ENCODE measurements at regions not wholly inside any gene's neighbourhood (a gene's known extent, or its start where the extent isn't known, plus 50 kb on each side); places are given as distances from the start of the nearest gene placed in this dataset.

DNA sequence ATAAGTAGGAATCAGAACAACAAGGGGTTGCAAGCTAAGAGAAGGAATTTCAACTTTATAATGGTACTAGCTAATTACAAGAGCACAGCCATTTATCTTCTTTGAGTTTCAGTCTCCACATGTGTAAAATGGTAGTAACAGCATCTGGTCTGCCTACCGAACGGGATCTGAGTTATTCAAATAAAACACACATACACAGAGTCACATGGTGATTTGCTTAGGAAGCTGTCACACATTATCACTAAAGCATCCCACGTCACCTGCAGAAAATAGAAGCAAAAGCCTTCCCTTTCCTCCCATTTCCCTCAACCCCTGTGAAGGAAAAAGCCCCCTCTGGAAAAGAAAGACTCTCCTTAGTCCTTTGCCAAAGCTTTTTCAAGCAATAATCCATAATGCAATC is 389.7 kb downstream of the OMA1 start:
- TF ChIP-seq, protein P1, sequence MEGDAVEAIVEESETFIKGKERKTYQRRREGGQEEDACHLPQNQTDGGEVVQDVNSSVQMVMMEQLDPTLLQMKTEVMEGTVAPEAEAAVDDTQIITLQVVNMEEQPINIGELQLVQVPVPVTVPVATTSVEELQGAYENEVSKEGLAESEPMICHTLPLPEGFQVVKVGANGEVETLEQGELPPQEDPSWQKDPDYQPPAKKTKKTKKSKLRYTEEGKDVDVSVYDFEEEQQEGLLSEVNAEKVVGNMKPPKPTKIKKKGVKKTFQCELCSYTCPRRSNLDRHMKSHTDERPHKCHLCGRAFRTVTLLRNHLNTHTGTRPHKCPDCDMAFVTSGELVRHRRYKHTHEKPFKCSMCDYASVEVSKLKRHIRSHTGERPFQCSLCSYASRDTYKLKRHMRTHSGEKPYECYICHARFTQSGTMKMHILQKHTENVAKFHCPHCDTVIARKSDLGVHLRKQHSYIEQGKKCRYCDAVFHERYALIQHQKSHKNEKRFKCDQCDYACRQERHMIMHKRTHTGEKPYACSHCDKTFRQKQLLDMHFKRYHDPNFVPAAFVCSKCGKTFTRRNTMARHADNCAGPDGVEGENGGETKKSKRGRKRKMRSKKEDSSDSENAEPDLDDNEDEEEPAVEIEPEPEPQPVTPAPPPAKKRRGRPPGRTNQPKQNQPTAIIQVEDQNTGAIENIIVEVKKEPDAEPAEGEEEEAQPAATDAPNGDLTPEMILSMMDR (IDR thresholded peaks at IDR 0.05) = no peak
- TF ChIP-seq EZH2 (IDR thresholded peaks at IDR 0.05) (no peak), EZH2phosphoT487 (IDR thresholded peaks at IDR 0.05) (no peak)

Measured in neural progenitor cell (in vitro differentiated cells).